Left lung (tissue), 4 donors: ENCODE measurements at regions not wholly inside any gene's neighbourhood (a gene's known extent, or its start where the extent isn't known, plus 50 kb on each side); places are given as distances from the start of the nearest gene placed in this dataset.

Experiments
- ATAC-seq: fragments of 200-7000 bp; cut with Tn5 transposase; one replicate; pipeline ENCODE4 v1.9.1; 2020; ENCODE audit warnings: moderate library complexity
- DNase-seq, 4 donors: peaks; one replicate each; pipeline ENCODE4 v3.0.0-alpha.2; 2013 to 2020
- H3K27ac ChIP-seq, 2 donors: fragments of 200-600 bp; sonication (generic) in 1 of 2; one replicate each; pipeline versions ENCODE4 v1.5.0 to v1.8.0; 2020 to 2021
- H3K27me3 ChIP-seq, 2 donors: fragments of 200-600 bp; sonication (generic) in 1 of 2; one replicate each; pipeline versions ENCODE4 v1.5.0 to v1.8.0; 2020 to 2021
- H3K36me3 ChIP-seq, 2 donors: fragments of 200-600 bp; sonication (generic) in 1 of 2; one replicate each; pipeline versions ENCODE4 v1.5.0 to v1.8.0; 2020 to 2021
- H3K4me1 ChIP-seq, 2 donors: fragments of 200-600 bp; one replicate each; pipeline ENCODE4 v1.8.0; 2021
- H3K4me3 ChIP-seq, 2 donors: fragments of 200-600 bp; sonication (generic) in 1 of 2; one replicate each; pipeline versions ENCODE4 v1.5.0 to v1.8.0; 2020 to 2021; ENCODE audit warnings: mild to moderate bottlenecking in 1 of 2
- H3K9me3 ChIP-seq, 2 donors: fragments of 200-600 bp; sonication (generic) in 1 of 2; one replicate each; pipeline versions ENCODE4 v1.5.0 to v1.8.0; 2020 to 2021
- intact Hi-C, 2 donors: fragments of 100-400 bp; cut with DNase I; formaldehyde crosslinking; loops; one replicate each; pipeline versions ENCODE4 v1.11.2 to v1.14.2; 2022
- TF ChIP-seq, protein P1 (sequence below), 2 donors: fragments of 200-600 bp; sonication (generic) in 1 of 2; IDR thresholded peaks; one replicate each; pipeline versions ENCODE4 v1.5.0 to v1.8.0; 2021; ENCODE audit warnings: antibody characterized with exemption in 2 of 2
- donor health status: DM: no; HTN: yes; CAD: no.
- donor health status: DM: no; HTN: no; CAD: no.

- no peaks in the 10 kb centered on the region for H3K36me3 ChIP-seq
- no peaks in the 10 kb centered on the region for H3K9me3 ChIP-seq
- H3K27me3 ChIP-seq = peaks cover 0 to 42% of the 10 kb centered on the region in 2 donors
- no peaks in the 10 kb centered on the region for H3K4me1 ChIP-seq
- DNase-seq (no peak), ATAC-seq (no peak)
- H3K27ac ChIP-seq = no peak overlapping the region
- H3K4me3 ChIP-seq = no peak overlapping the region
- intact Hi-C loops = no loop called here
- TF ChIP-seq, protein P1, sequence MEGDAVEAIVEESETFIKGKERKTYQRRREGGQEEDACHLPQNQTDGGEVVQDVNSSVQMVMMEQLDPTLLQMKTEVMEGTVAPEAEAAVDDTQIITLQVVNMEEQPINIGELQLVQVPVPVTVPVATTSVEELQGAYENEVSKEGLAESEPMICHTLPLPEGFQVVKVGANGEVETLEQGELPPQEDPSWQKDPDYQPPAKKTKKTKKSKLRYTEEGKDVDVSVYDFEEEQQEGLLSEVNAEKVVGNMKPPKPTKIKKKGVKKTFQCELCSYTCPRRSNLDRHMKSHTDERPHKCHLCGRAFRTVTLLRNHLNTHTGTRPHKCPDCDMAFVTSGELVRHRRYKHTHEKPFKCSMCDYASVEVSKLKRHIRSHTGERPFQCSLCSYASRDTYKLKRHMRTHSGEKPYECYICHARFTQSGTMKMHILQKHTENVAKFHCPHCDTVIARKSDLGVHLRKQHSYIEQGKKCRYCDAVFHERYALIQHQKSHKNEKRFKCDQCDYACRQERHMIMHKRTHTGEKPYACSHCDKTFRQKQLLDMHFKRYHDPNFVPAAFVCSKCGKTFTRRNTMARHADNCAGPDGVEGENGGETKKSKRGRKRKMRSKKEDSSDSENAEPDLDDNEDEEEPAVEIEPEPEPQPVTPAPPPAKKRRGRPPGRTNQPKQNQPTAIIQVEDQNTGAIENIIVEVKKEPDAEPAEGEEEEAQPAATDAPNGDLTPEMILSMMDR (IDR thresholded peaks at IDR 0.05) = no peak
These were observed 72.4 kb downstream of the MATN1 start for GRCh38 chr1:30650968-30651320.

- H3K27me3 ChIP-seq = peaks cover 0 to 46% of the 10 kb centered on the region in 2 donors
- no peaks in the 10 kb centered on the region for H3K9me3 ChIP-seq
- TF ChIP-seq, protein P1 (IDR thresholded peaks at IDR 0.05) = no peak
- no peak overlapping the region for H3K4me3 ChIP-seq
- H3K27ac ChIP-seq = no peak overlapping the region
- intact Hi-C loops = no loop called here
- DNase-seq (no peak), ATAC-seq (no peak)
- H3K4me1 ChIP-seq = no peaks in the 10 kb centered on the region
- no peaks in the 10 kb centered on the region for H3K36me3 ChIP-seq
These were observed 73.1 kb downstream of the MATN1 start for GRCh38 chr1:30650038-30650967.

DNA sequence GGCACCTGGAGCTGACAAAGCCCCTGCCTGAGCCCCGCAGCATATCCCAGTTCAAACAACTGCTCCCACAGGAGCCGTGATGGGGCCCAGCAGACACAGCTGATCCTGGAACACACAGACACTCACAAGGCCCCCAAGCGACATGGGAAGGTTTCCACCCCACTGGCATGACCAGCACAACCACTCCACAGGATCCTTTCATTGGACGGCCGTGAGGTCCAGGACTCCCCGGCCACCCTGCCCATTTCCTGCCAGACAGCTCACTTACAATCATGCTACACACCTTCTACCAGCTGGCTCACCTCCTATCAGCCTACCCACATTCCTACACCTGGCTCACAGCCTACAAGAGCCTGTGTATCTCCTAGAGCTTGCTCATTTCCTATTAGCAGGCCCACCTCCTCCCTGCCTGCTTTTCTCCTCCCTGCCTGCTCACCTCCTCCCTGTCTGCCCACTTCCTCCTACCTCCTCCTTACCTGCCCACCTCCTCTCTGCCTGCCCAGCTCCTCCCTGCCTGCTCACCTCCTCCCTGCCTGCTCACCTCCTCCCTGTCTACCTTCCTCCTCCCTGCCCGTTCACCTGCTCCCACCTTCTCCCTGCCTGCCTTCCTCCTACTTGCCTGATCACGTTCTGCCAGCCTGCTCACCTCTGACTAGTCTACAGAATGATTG is 73.9 kb downstream of the MATN1 start:
- DNase-seq (peak in 1 of 4 donors; percentile 9), ATAC-seq (peak; percentile 69)
- Histone ChIP-seq H3K4me1 (no peaks in the 10 kb centered on the region), H3K27ac (no peak overlapping the region), H3K27me3 (peaks cover 0 to 54% of the 10 kb centered on the region in 2 donors), H3K9me3 (no peaks in the 10 kb centered on the region), H3K4me3 (no peak overlapping the region), H3K36me3 (no peaks in the 10 kb centered on the region)
- intact Hi-C loops = no loop called here
- TF ChIP-seq, protein P1 (IDR thresholded peaks at IDR 0.05) = no peak

- intact Hi-C loops = no loop called here
- no peaks in the 10 kb centered on the region for H3K4me1 ChIP-seq
- ATAC-seq (no peak), DNase-seq (no peak)
- H3K9me3 ChIP-seq = no peaks in the 10 kb centered on the region
- no peak overlapping the region for H3K4me3 ChIP-seq
- TF ChIP-seq, protein P1 (IDR thresholded peaks at IDR 0.05) = no peak
- peaks cover 0 to 64% of the 10 kb centered on the region in 2 donors for H3K27me3 ChIP-seq
- H3K27ac ChIP-seq = no peak overlapping the region
- no peaks in the 10 kb centered on the region for H3K36me3 ChIP-seq
These were observed 74.9 kb downstream of the MATN1 start for GRCh38 chr1:30648408-30649000.

DNA sequence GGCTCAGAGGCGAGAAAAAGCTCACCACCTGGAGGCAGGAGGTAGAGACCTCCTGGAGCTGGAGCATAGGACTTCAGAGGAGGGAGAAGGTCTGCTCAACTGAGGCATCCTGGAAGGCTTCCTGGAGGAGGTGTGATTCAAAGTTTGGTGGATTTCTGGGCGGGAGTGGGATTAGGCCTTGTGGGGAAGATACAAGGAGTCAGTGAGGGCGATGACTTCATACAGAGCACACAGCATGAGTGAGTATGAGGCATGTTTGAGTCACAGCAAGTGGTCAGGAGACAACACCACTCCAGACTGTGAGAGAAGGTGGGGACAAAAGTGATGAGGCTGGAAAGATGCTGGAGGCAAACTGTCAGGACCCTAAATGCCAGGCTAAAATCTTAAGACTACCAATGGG is 77.6 kb downstream of the MATN1 start:
- H3K27ac ChIP-seq = no peak overlapping the region
- intact Hi-C loops = no loop called here
- H3K4me1 ChIP-seq = no peaks in the 10 kb centered on the region
- no peak for DNase-seq
- peaks cover 0 to 86% of the 10 kb centered on the region in 2 donors for H3K27me3 ChIP-seq
- no peaks in the 10 kb centered on the region for H3K36me3 ChIP-seq
- H3K4me3 ChIP-seq = no peak overlapping the region
- ATAC-seq = no peak
- H3K9me3 ChIP-seq = no peaks in the 10 kb centered on the region
- TF ChIP-seq, protein P1 (IDR thresholded peaks at IDR 0.05) = no peak
